ENCODE measurements at regions not wholly inside any gene's neighbourhood (a gene's known extent, or its start where the extent isn't known, plus 50 kb on each side); places are given as distances from the start of the nearest gene placed in this dataset.

DNA sequence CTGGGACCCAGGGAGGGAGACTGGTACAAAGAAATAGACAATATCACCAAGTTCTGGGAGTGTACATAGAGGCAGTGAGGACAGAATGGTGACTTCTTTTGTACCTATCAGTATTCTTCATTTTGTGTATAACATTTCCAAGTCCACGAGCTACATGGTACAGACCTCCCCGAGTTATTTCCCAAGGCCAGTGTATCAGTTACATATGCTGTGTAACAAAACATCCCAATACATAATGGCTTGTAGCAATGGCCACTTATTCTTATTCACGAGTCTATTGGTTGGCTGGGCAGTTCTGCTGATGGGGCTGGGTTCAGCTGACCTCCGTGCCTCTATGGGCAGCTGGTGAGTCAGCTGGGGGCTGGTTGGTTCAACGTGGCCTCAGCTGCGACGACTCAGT is 98.7 kb upstream of the RFLNA start:
- H3K9ac ChIP-seq, result no peak overlapping the region
- no peak overlapping the region for H3K27ac ChIP-seq
- H3K27me3 ChIP-seq, result no peaks in the 10 kb centered on the region
- no peaks in the 10 kb centered on the region for H3F3A ChIP-seq (ENCODE audit: low read depth)
- no peak overlapping the region for H3K4me3 ChIP-seq
- no peak for DNase-seq (ENCODE audit: low spot score)
- no peak overlapping the region for H3K4me2 ChIP-seq
- no peak overlapping the region for H3K27ac Mint-ChIP-seq
- H3K4me3 Mint-ChIP-seq, result no peak overlapping the region
- no peaks in the 10 kb centered on the region for H3K4me1 ChIP-seq
- no peaks in the 10 kb centered on the region for H3K9me3 ChIP-seq (ENCODE audit: low read depth)
- peaks cover 14% of the 10 kb centered on the region for H3K27me3 Mint-ChIP-seq (ENCODE audit: insufficient read depth, low read depth)
- TF ChIP-seq EZH2phosphoT487 (IDR thresholded peaks at IDR 0.05), result no peak
- TF ChIP-seq, protein P1, sequence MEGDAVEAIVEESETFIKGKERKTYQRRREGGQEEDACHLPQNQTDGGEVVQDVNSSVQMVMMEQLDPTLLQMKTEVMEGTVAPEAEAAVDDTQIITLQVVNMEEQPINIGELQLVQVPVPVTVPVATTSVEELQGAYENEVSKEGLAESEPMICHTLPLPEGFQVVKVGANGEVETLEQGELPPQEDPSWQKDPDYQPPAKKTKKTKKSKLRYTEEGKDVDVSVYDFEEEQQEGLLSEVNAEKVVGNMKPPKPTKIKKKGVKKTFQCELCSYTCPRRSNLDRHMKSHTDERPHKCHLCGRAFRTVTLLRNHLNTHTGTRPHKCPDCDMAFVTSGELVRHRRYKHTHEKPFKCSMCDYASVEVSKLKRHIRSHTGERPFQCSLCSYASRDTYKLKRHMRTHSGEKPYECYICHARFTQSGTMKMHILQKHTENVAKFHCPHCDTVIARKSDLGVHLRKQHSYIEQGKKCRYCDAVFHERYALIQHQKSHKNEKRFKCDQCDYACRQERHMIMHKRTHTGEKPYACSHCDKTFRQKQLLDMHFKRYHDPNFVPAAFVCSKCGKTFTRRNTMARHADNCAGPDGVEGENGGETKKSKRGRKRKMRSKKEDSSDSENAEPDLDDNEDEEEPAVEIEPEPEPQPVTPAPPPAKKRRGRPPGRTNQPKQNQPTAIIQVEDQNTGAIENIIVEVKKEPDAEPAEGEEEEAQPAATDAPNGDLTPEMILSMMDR (IDR thresholded peaks at IDR 0.05), result no peak
- no peak for TF ChIP-seq EZH2 (IDR thresholded peaks at IDR 0.05)
- H3K4me1 Mint-ChIP-seq, result peaks cover 17% of the 10 kb centered on the region
- H4K20me1 ChIP-seq (ENCODE audit: low read depth), result no peaks in the 10 kb centered on the region
- peaks cover 16% of the 10 kb centered on the region for H3K9me3 Mint-ChIP-seq
- H2AFZ ChIP-seq (replicated peaks), result no peak overlapping the region
- peaks cover 4% of the 10 kb centered on the region for H3K36me3 Mint-ChIP-seq
- no peaks in the 10 kb centered on the region for H3K79me2 ChIP-seq (ENCODE audit: low read depth)
- H3K36me3 ChIP-seq, result no peaks in the 10 kb centered on the region

DNA sequence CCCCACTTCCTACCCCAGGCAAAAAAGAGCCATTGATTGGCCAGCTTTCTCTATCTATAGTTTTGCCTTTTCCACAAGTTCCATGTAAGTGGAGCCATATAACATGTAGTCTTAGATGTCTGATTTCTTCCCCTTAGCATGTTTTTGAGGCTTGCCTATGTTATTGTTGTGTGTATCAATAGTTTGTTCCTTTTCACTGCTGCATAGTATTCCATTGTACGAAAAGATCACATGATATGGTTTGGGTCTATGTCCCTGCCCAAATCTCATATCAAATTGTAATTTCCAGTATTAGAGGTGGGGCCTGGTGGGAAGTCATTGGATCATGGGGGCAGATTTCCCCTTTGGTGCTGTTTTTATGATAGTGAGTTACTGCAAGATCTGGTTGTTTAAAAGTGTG is 93.6 kb upstream of the RFLNA start:
- no peak overlapping the region for H3K4me2 ChIP-seq
- no peak for TF ChIP-seq EZH2phosphoT487 (IDR thresholded peaks at IDR 0.05)
- TF ChIP-seq, protein P1 (IDR thresholded peaks at IDR 0.05), result no peak
- TF ChIP-seq EZH2 (IDR thresholded peaks at IDR 0.05), result no peak
- DNase-seq (ENCODE audit: low spot score), result no peak
- no peak overlapping the region for H3K4me3 ChIP-seq
- Mint-ChIP-seq H3K27me3 (ENCODE audit: insufficient read depth, low read depth) (peaks cover 7% of the 10 kb centered on the region), H3K4me1 (peaks cover 6% of the 10 kb centered on the region), H3K36me3 (peaks cover 4% of the 10 kb centered on the region), H3K4me3 (peak overlapping the region; percentile 10), H3K27ac (peak overlapping the region; percentile 80), H3K9me3 (peaks cover 14% of the 10 kb centered on the region)
- H4K20me1 ChIP-seq (ENCODE audit: low read depth), result no peaks in the 10 kb centered on the region
- H3K9ac ChIP-seq, result no peak overlapping the region
- no peaks in the 10 kb centered on the region for H3K27me3 ChIP-seq
- no peaks in the 10 kb centered on the region for H3K9me3 ChIP-seq (ENCODE audit: low read depth)
- H3K4me1 ChIP-seq, result no peaks in the 10 kb centered on the region
- no peak overlapping the region for H3K27ac ChIP-seq
- no peaks in the 10 kb centered on the region for H3F3A ChIP-seq (ENCODE audit: low read depth)
- no peaks in the 10 kb centered on the region for H3K36me3 ChIP-seq
- no peak overlapping the region for H2AFZ ChIP-seq (replicated peaks)
- no peaks in the 10 kb centered on the region for H3K79me2 ChIP-seq (ENCODE audit: low read depth)

DNA sequence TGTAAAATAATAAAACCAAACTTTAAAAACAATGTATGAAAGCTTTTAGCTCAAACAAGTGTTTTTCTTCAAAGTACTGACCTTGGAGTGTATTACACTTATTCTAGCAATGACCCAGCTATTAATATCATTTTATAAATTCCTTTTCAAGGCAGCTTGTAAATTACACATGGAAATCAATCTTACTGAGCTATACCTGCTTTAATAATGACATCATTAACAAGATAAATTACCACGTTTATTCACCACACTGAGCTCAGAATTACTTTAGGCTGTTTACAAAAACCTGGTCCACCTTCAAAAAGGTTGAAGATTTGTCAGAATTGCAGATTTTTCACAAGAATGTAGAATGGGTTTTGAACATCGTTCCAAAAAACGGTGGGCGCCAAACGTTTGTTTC is 91.7 kb upstream of the RFLNA start:
- Mint-ChIP-seq H3K27ac (no peak overlapping the region), H3K36me3 (peaks cover 3% of the 10 kb centered on the region), H3K4me3 (no peak overlapping the region), H3K9me3 (peaks cover 15% of the 10 kb centered on the region), H3K27me3 (ENCODE audit: insufficient read depth, low read depth) (peaks cover 3% of the 10 kb centered on the region), H3K4me1 (peaks cover 19% of the 10 kb centered on the region)
- Histone ChIP-seq H3K9ac (no peak overlapping the region), H3F3A (ENCODE audit: low read depth) (peaks cover 6% of the 10 kb centered on the region), H4K20me1 (ENCODE audit: low read depth) (no peaks in the 10 kb centered on the region), H3K27me3 (no peaks in the 10 kb centered on the region), H3K36me3 (no peaks in the 10 kb centered on the region), H3K9me3 (ENCODE audit: low read depth) (no peaks in the 10 kb centered on the region), H3K79me2 (ENCODE audit: low read depth) (no peaks in the 10 kb centered on the region), H2AFZ (replicated peaks) (no peak overlapping the region), H3K4me3 (no peak overlapping the region), H3K4me1 (peaks cover 8% of the 10 kb centered on the region), H3K27ac (no peak overlapping the region), H3K4me2 (no peak overlapping the region)
- TF ChIP-seq EZH2 (IDR thresholded peaks at IDR 0.05) (no peak), EZH2phosphoT487 (IDR thresholded peaks at IDR 0.05) (no peak)
- TF ChIP-seq, protein P1 (IDR thresholded peaks at IDR 0.05), result no peak
- DNase-seq (ENCODE audit: low spot score), result no peak

Data from neural progenitor cell (in vitro differentiated cells).